ENCODE measurements at regions not wholly inside any gene's neighbourhood (a gene's known extent, or its start where the extent isn't known, plus 50 kb on each side); places are given as distances from the start of the nearest gene placed in this dataset.
A peak's percentile ranks its signal among the peaks of the same experiment; 100 is the strongest.

DNA sequence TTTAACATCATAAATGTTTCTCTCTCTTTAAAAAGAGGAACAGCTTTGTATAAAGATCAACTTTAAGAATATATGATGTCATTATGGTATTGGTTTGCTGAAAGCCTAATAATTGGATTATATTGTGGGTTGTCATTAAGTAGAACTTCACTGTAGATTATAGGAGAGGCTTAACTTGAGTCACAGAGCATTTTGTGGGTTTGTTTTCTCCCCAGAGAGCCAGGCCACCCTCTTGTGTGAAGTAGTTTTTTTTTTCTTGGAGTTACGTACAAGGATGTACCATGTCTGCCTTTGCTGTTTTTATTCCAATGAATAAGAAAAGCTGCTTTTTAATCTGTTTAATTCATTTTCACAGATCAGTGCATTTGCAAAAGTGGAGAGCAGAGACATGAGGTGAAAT is 354.8 kb upstream of the TBL1XR1 start:
- Mint-ChIP-seq H3K27ac (no peak overlapping the region), H3K27me3 (no peaks in the 10 kb centered on the region), H3K4me1 (peaks cover 61% of the 10 kb centered on the region), H3K36me3 (peaks cover 7% of the 10 kb centered on the region), H3K4me3 (no peak overlapping the region), H3K9me3 (no peaks in the 10 kb centered on the region)
- no peak for DNase-seq
- CTCF ChIA-PET: no interaction called here

DNA sequence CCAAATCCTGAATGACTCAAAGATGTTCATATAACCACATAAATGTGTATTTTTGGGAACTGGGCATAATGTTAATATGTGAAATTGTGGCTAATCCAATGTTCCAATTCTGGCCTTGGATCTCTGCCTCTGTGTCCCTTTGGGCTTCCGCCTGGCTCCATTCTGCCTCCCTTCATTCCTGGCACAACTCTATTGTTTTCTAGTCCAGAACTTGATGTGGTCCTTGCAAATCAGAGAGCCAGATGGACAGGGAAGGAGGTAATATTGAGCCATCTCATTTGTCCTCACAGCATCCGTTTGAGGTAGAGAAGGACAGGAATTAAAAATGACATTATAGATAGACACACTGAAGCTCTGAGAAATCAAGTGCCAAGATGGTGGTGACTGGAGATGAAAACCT is 355.7 kb upstream of the TBL1XR1 start:
- H3K27me3 Mint-ChIP-seq: no peaks in the 10 kb centered on the region
- CTCF ChIA-PET: no interaction called here
- no peaks in the 10 kb centered on the region for H3K9me3 Mint-ChIP-seq
- peaks cover 52% of the 10 kb centered on the region for H3K4me1 Mint-ChIP-seq
- DNase-seq: no peak
- H3K27ac Mint-ChIP-seq: no peak overlapping the region
- H3K36me3 Mint-ChIP-seq: peaks cover 4% of the 10 kb centered on the region
- no peak overlapping the region for H3K4me3 Mint-ChIP-seq

DNA sequence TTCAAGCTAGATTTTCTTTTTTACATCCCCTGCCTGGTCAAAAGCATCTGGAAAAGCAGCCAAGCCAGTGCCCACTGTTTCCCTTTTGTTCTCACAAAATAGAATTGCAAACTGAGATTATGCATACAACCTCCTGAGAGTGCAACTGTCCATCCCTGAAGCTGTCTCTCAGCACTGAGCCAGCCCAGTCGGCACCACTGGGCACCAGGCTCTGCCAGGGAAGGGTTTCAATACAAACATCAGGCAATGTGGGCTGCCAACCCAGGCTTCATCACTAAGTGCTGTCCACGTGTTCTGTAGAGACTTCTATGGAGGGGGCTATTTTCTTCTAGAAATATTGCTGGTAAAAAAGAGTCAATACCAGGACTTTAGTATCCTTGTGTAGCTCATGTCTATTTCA is 356.3 kb upstream of the TBL1XR1 start:
- CTCF ChIA-PET: no interaction called here
- H3K4me3 Mint-ChIP-seq: no peak overlapping the region
- DNase-seq: no peak
- H3K27ac Mint-ChIP-seq: no peak overlapping the region
- no peaks in the 10 kb centered on the region for H3K9me3 Mint-ChIP-seq
- peaks cover 4% of the 10 kb centered on the region for H3K36me3 Mint-ChIP-seq
- no peaks in the 10 kb centered on the region for H3K27me3 Mint-ChIP-seq
- H3K4me1 Mint-ChIP-seq: peaks cover 48% of the 10 kb centered on the region

DNA sequence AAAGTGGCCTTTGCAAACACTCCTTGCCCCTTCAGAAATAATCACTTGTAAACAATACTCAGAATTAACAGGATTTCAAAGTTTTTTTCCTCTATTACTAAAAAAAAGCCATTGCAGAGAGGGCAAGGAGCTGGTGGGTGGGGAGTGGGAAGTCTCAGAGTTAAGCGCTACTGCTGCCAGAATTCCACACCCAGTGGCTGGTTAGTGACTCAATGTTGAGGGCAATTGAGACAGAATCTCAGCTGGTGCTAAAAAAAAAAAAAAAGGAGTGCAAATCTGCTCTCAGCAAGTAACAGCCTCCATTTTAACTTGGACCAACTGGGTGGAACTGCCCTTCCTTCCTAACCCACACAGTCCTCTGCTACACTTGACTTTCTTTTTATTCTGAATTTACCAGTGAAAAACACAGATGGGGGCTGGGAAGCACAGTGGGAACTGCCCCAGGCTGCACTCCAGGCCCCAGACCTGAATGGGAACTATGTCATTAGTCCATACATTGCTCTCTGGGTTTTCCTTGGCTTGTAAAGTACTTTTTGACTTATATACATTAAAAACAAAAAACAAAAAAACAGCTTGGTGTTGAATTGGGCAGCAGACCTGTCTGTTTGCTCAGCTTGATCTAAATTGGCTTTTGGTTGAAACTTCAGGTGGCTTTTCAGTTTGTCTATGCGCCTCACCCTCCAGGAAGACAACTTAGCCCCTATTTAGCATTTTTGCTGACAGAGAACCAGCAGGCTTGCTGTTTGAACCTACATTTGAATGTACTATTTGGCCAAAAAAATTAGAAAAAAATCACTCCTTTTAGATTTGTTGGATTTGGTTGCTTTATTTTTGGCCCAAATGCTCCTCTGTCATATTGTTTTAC is 357.8 kb upstream of the TBL1XR1 start:
- CTCF ChIA-PET: interaction anchor here (0.5 to 0.8 kb wide), 2 partner anchors 195 to 370 kb away, joined by 3 read pairs; no protein-coding TSS in a partner anchor
- peaks cover 42% of the 10 kb centered on the region for H3K4me1 Mint-ChIP-seq
- H3K27me3 Mint-ChIP-seq: no peaks in the 10 kb centered on the region

DNA sequence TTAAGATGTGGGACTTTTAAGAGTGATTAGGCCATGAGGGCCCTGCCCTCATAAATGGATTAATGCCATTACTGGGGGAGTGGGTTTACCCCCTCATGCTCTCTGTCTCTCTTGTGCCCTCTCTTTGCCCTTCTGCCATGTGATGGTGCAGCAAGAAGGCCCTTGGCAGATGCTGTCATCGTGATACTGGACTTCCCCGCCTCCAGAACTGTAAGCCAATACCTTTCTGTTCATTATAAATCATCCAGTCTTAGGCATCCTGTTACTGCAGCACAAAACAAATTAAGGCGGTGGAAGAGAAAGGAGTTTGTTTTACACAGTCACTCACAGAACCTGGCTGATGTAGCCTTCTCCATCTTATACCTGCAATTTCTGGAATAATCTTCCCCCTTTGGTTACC is 360.3 kb upstream of the TBL1XR1 start:
- Mint-ChIP-seq H3K27me3 (no peaks in the 10 kb centered on the region), H3K4me1 (peaks cover 19% of the 10 kb centered on the region), H3K9me3 (no peaks in the 10 kb centered on the region), H3K36me3 (no peaks in the 10 kb centered on the region), H3K4me3 (no peak overlapping the region), H3K27ac (no peak overlapping the region)
- no peak for DNase-seq
- CTCF ChIA-PET: no interaction called here

More for the DNA sequence above, 357.8 kb upstream of the TBL1XR1 start:
- DNase-seq: no peak
- Mint-ChIP-seq H3K36me3 (peaks cover 4% of the 10 kb centered on the region), H3K27ac (peak overlapping the region; percentile 67), H3K4me3 (no peak overlapping the region), H3K9me3 (no peaks in the 10 kb centered on the region)

DNA sequence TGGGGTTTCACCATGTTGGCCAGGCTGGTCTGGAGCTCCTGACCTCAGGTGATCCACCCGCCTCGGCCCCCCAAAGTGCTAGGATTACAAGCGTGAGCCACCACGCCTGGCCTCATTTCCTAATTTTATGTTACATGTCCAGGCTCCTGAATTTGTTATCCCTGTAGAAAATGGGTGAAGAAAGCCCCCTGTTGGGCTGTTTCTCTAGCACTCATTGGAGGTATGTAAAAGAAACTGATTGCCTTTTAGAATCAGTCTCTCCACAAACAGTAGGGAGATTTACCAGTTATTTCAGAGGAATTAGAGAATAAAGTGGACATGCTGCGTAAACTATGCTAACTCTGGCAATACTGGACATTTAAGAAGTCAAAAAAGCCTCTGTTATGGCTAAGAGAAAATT is 364.1 kb upstream of the TBL1XR1 start:
- H3K4me3 Mint-ChIP-seq: no peak overlapping the region
- DNase-seq: no peak
- no peaks in the 10 kb centered on the region for H3K36me3 Mint-ChIP-seq
- H3K4me1 Mint-ChIP-seq: no peaks in the 10 kb centered on the region
- CTCF ChIA-PET: no interaction called here
- H3K9me3 Mint-ChIP-seq: no peaks in the 10 kb centered on the region
- H3K27me3 Mint-ChIP-seq: no peaks in the 10 kb centered on the region
- H3K27ac Mint-ChIP-seq: no peak overlapping the region

DNA sequence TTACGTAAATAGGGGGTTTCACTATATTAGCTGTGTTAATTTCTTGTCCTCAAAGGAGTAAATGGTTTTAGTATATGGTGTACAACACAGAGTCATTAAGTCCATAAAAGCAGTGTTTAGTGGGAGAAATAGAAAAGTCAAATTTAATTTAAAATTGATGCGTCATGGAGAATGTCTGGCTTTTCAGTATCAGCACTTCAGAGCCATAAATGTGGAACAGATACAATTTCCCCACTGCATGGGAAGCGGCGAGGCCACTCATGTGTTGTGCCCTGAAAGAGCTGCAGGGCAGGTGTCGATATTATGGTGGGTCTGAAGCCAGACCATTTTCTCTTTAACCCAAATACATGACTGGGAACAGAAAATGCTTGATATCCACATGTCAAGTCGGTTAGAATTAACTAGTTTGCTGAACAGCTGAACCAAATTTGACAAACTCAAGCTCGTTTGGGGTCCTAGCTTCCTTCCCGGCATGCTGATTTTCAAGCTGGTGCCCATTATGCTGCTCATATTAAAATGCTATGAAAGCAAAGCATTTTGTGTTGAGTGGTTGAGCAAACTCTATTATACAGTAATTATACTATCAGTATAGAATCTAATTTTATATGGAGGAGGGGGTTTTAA is 364.6 kb upstream of the TBL1XR1 start:
- DNase-seq: no peak
- Mint-ChIP-seq H3K4me3 (no peak overlapping the region), H3K27me3 (no peaks in the 10 kb centered on the region), H3K4me1 (no peaks in the 10 kb centered on the region), H3K9me3 (no peaks in the 10 kb centered on the region), H3K36me3 (no peaks in the 10 kb centered on the region), H3K27ac (no peak overlapping the region)
- CTCF ChIA-PET: no interaction called here

DNA sequence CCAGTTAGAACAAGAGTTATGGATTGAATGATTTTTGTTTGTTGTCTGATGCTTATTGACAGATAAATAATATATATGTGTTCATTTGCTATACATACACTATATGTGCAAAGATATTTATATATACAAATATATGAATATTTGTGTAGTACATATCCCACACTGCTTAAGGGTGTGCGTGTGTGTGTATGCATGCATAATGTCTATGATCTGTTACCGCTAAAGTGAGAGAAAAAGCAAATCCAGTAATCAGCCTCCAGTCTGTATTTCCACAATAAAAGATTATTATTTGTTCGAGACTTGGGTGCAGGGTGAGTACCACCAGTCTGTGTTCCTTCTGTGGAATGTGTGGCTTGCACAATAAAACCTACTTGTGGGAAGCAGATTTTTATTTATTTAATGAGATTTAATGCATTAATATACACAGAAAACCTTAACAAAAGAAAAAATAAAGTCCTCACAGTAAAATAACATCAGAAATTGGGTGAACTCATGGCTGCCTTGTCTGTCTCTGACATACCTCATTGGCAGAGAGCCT is 366.0 kb upstream of the TBL1XR1 start:
- Mint-ChIP-seq H3K4me3 (no peak overlapping the region), H3K27me3 (no peaks in the 10 kb centered on the region), H3K36me3 (no peaks in the 10 kb centered on the region), H3K4me1 (no peaks in the 10 kb centered on the region), H3K27ac (no peak overlapping the region), H3K9me3 (no peaks in the 10 kb centered on the region)
- CTCF ChIA-PET: no interaction called here
- no peak for DNase-seq

DNA sequence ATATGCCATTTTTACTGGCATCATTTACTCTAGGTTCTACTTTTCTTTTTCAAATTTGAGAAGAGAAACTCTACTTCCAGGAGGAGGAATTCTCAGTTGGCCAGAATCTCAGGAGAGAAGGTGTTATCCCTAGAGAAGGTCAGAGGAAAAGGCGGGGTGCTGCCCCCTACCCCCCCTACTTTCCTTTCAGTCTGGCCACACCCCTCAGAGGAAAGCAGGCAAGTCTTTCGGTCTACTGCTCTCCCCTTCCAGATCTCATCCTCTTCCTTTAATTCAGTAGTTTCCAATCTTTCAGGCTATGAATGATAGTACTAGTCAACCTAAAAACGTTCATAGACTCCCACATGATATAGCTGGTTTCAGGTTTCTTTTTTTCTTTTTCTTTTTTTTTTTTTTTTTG is 366.5 kb upstream of the TBL1XR1 start:
- Mint-ChIP-seq H3K27me3 (no peaks in the 10 kb centered on the region), H3K36me3 (no peaks in the 10 kb centered on the region)
- CTCF ChIA-PET: no interaction called here

DNA sequence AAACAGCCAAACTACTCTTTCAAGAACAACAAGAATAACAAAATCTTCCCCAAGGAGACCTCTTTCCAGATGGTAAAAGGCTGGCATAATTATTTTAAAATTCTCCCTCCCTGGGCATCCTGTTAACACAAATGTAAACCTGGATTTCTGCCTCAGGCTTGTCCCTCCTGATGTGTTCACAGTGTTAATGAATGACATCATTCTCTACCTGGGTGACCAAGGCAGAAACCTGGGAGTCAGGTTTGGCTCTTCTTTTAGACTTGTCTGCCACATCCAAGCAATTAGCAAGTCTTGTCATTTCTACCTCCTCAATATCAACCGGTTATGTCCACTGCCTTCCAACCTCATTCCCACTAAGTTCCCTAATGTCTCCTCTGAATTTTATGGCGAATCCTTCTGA is 368.7 kb upstream of the TBL1XR1 start:
- no peaks in the 10 kb centered on the region for H3K36me3 Mint-ChIP-seq
- no peaks in the 10 kb centered on the region for H3K27me3 Mint-ChIP-seq
- CTCF ChIA-PET: no interaction called here
- DNase-seq: no peak
- H3K27ac Mint-ChIP-seq: no peak overlapping the region
- H3K4me1 Mint-ChIP-seq: no peaks in the 10 kb centered on the region
- no peak overlapping the region for H3K4me3 Mint-ChIP-seq
- H3K9me3 Mint-ChIP-seq: no peaks in the 10 kb centered on the region

More for the DNA sequence above, 366.5 kb upstream of the TBL1XR1 start:
- no peaks in the 10 kb centered on the region for H3K4me1 Mint-ChIP-seq
- H3K27ac Mint-ChIP-seq: no peak overlapping the region
- H3K9me3 Mint-ChIP-seq: no peaks in the 10 kb centered on the region
- H3K4me3 Mint-ChIP-seq: no peak overlapping the region
- DNase-seq: no peak

DNA sequence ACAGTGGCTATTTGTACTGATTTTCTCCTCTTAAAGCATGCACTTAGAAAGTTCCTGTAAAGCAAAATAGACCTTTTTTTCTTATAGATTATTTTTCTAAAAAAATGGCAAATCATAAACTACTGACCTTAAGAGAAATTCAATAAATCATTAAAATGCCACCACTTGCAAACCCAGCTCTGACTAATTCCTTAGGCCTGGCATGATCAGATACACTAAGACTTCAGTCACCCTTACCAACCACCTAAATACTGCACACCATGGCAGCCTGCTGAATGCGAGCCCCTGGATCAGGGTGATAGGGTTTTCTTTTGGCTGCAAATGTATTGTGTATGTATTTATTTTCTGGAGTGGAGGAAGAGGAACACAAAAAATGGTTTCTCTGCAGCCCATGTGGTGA is 370.6 kb upstream of the TBL1XR1 start:
- DNase-seq: no peak
- no peaks in the 10 kb centered on the region for H3K4me1 Mint-ChIP-seq
- CTCF ChIA-PET: interaction anchor here (0.7 kb wide), 1 partner anchor 371 kb away, joined by 3 read pairs; the partner anchor contains the start of gene TBL1XR1
- H3K27ac Mint-ChIP-seq: no peak overlapping the region
- no peaks in the 10 kb centered on the region for H3K36me3 Mint-ChIP-seq
- H3K27me3 Mint-ChIP-seq: no peaks in the 10 kb centered on the region
- no peaks in the 10 kb centered on the region for H3K9me3 Mint-ChIP-seq
- H3K4me3 Mint-ChIP-seq: no peak overlapping the region

DNA sequence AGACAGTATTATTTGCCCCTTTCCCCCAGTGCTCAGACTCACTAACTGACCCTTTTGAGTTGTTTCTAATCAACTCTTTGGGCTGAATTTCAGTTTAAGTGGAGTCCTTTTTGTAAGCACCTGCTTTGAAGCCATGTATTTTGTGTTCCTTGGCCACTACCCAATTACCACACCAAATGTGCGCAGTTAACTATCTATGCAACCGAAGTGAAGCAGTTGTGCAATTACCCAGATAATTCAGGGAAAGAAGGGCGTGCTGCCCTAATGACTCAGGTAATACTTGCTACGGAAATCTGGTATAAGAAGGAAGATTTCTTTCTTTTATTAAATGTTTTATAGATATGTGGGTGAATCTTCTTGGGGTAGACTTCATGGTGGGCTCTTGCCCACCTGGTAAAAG is 371.9 kb upstream of the TBL1XR1 start:
- Mint-ChIP-seq H3K27me3 (no peaks in the 10 kb centered on the region), H3K27ac (no peak overlapping the region), H3K4me3 (no peak overlapping the region), H3K9me3 (no peaks in the 10 kb centered on the region), H3K4me1 (no peaks in the 10 kb centered on the region), H3K36me3 (no peaks in the 10 kb centered on the region)
- CTCF ChIA-PET: no interaction called here
- no peak for DNase-seq

DNA sequence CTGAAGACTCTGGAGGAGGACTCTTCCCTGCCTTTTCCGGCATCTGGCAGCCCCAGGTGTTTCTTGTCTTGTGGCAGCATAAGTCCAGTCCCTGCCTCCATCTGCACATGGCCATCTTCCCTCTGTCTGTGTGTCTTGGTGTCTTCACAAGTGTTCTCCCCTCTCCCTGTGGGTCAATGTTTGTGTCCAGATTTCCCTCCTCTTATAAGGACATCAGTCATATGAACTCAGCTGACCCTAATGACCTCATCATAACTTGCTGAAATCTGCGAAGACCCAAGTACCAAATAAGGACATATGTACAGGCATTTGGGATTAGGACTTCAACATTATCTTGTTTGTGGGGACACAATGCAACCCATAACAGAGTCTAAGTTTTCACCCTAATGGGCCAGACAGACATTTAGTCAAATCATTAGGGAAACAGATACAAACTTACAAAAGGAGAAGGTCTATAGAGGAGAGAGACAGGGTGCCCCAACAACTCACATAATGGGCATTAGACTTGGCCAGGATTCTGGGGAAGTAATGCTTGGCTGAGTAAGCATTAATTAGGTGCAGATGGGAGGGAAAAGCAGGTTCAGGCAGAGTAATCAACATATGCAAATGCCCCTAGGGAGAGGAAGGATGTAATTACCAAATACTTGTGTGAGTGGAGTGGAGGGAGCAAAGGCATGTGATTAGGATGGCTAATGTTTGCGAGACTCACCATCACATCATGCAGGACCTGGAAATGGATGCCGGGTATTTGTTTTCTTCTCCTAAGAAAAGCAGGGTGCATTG is 372.8 kb upstream of the TBL1XR1 start:
- Mint-ChIP-seq H3K4me3 (no peak overlapping the region), H3K4me1 (no peaks in the 10 kb centered on the region), H3K27ac (no peak overlapping the region), H3K27me3 (no peaks in the 10 kb centered on the region), H3K9me3 (no peaks in the 10 kb centered on the region), H3K36me3 (no peaks in the 10 kb centered on the region)
- CTCF ChIA-PET: no interaction called here
- DNase-seq: no peak

DNA sequence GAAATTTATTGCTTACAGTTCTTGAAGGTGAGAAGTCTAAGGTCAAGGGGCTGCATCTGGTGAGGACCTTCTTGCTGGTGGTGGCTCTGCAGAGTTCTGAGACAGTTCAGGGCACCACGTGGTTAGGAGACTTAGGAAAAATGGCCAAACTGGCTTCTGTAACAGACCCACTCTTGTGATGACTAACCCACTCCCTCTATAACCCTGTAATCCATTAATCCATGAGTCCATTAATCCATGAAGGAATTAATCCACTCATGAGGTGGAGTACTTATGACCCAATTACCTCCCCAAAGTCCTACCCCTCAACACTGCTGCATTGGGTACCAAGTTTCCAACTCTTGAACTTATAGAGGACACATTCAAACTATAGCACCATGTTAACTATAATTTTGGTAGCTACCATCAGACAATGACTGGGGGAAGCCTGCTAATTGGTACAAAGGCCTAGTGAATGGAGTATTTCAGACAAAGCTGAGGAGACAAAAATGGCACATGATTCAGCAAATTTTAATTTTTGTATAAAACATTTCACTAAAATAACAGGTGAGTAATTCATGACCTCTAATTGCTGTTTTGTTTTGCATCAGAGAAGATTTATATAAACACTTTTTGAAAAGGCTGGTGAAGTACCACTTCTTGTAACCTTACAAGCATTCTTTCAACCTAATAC is 374.1 kb upstream of the TBL1XR1 start:
- Mint-ChIP-seq H3K4me3 (no peak overlapping the region), H3K36me3 (no peaks in the 10 kb centered on the region), H3K27ac (no peak overlapping the region), H3K9me3 (no peaks in the 10 kb centered on the region), H3K4me1 (no peaks in the 10 kb centered on the region), H3K27me3 (no peaks in the 10 kb centered on the region)
- no peak for DNase-seq
- CTCF ChIA-PET: no interaction called here
